Tibial nerve (tissue), 4 donors: ENCODE measurements at regions not wholly inside any gene's neighbourhood (a gene's known extent, or its start where the extent isn't known, plus 50 kb on each side); places are given as distances from the start of the nearest gene placed in this dataset.

Experiments used
- DNase-seq, 2 donors: peaks; one replicate each; pipeline ENCODE4 v3.0.0-alpha.2; 2019; ENCODE audit warnings: low spot score in 2 of 2
- H3K27ac ChIP-seq, 4 donors: fragments of 200-600 bp; sonication (generic) in 3 of 4; one replicate each; pipeline ENCODE4 v1.5.1; 2017 to 2019; ENCODE audit warnings: mild to moderate bottlenecking in 1 of 4
- H3K27me3 ChIP-seq, 2 donors: fragments of 200-600 bp; sonication (generic) in 1 of 2; one replicate each; pipeline versions ENCODE4 v1.5.1 to v1.6.0; 2017 to 2019
- H3K36me3 ChIP-seq, 3 donors: fragments of 200-600 bp; sonication (generic); one replicate each; pipeline ENCODE4 v1.5.1; 2018 to 2019
- H3K4me1 ChIP-seq, 4 donors: fragments of 200-600 bp; sonication (generic) in 3 of 4; one replicate each; pipeline ENCODE4 v1.5.1; 2017 to 2019
- H3K4me3 ChIP-seq, 4 donors: fragments of 200-600 bp; sonication (generic) in 3 of 4; one replicate each; pipeline ENCODE4 v1.5.1; 2017 to 2019; ENCODE audit warnings: mild to moderate bottlenecking in 1 of 4, moderate library complexity in 1 of 4
- H3K9me3 ChIP-seq, 4 donors: fragments of 200-600 bp; sonication (generic) in 3 of 4; one replicate each; pipeline ENCODE4 v1.5.1; 2017 to 2019
- CTCF ChIP-seq, 5 experiments: fragments of 200-600 bp in 3 of 5; fragments of 450-650 bp in 2 of 5; sonication (generic) in 3 of 5; IDR thresholded peaks; one replicate each; pipeline ENCODE4 v1.5.1; 2016 to 2019; ENCODE audit warnings: antibody characterized with exemption in 5 of 5, mild to moderate bottlenecking in 3 of 5, moderate library complexity in 2 of 5
- EP300 ChIP-seq, 2 donors: sonication (generic); formaldehyde crosslinking; IDR thresholded peaks; one replicate each; pipeline ENCODE4 v1.6.1; 2017; ENCODE audit warnings: antibody characterized with exemption in 2 of 2, mild to moderate bottlenecking in 1 of 2
- POLR2A ChIP-seq, 2 donors: fragments of 450-650 bp; IDR thresholded peaks; one replicate each; pipeline ENCODE4 v1.6.1; 2017; ENCODE audit warnings: antibody characterized with exemption in 2 of 2, mild to moderate bottlenecking in 2 of 2, moderate library complexity in 2 of 2
- WGBS, 2 donors: methylation state at CpG; one replicate each; pipeline ENCODE4 v1.1.5; 2018; 5-methylcytosine and 5-hydroxymethylcytosine counted together

GRCh38 chr1:58317086-58317485 lies 229.4 kb downstream of the OMA1 start:
- DNase-seq, result no peak
- 94 to 97% methylated on average over 2 of the region's 2 CpGs for WGBS, 2 donors
- H3K4me3 ChIP-seq, result no peak overlapping the region

GRCh38 chr1:58316141-58316540 lies 230.4 kb downstream of the OMA1 start:
- TF ChIP-seq EP300 (IDR thresholded peaks at IDR 0.05), result no peak
- no peak for TF ChIP-seq CTCF (IDR thresholded peaks at IDR 0.05)
- no peak for TF ChIP-seq POLR2A (IDR thresholded peaks at IDR 0.05)
- H3K27ac ChIP-seq, result no peak overlapping the region
- no peaks in the 10 kb centered on the region for H3K4me1 ChIP-seq
- DNase-seq, result no peak
- peaks cover 0 to 6% (median 0%) of the 10 kb centered on the region in 3 donors for H3K36me3 ChIP-seq
- no peaks in the 10 kb centered on the region for H3K27me3 ChIP-seq
- no peak overlapping the region for H3K4me3 ChIP-seq
- H3K9me3 ChIP-seq, result peaks cover 0 to 5% (median 0%) of the 10 kb centered on the region in 4 donors

More at GRCh38 chr1:58317086-58317485, 229.4 kb downstream of the OMA1 start:
- H3K9me3 ChIP-seq, result peaks cover 0 to 14% (median 0%) of the 10 kb centered on the region in 4 donors
- no peaks in the 10 kb centered on the region for H3K27me3 ChIP-seq
- TF ChIP-seq EP300 (IDR thresholded peaks at IDR 0.05) (no peak), POLR2A (IDR thresholded peaks at IDR 0.05) (no peak), CTCF (IDR thresholded peaks at IDR 0.05) (no peak)
- peaks cover 0 to 13% (median 0%) of the 10 kb centered on the region in 3 donors for H3K36me3 ChIP-seq
- H3K4me1 ChIP-seq, result no peaks in the 10 kb centered on the region
- H3K27ac ChIP-seq, result no peak overlapping the region

- no peak overlapping the region for H3K27ac ChIP-seq
- no peaks in the 10 kb centered on the region for H3K36me3 ChIP-seq
- H3K4me3 ChIP-seq, result no peak overlapping the region
- H3K27me3 ChIP-seq, result no peaks in the 10 kb centered on the region
- H3K9me3 ChIP-seq, result no peaks in the 10 kb centered on the region
- TF ChIP-seq EP300 (IDR thresholded peaks at IDR 0.05), result no peak
- TF ChIP-seq POLR2A (IDR thresholded peaks at IDR 0.05), result no peak
- TF ChIP-seq CTCF (IDR thresholded peaks at IDR 0.05), result no peak
- H3K4me1 ChIP-seq, result no peaks in the 10 kb centered on the region
- no peak for DNase-seq
Observed at GRCh38 chr1:58312971-58313563, 233.5 kb downstream of the OMA1 start.

- DNase-seq, result no peak
- Histone ChIP-seq H3K4me3 (no peak overlapping the region), H3K36me3 (no peaks in the 10 kb centered on the region), H3K27ac (no peak overlapping the region), H3K9me3 (no peaks in the 10 kb centered on the region), H3K27me3 (no peaks in the 10 kb centered on the region), H3K4me1 (no peaks in the 10 kb centered on the region)
- 75 to 86% methylated on average over 4 of the region's 4 CpGs for WGBS, 2 donors
- TF ChIP-seq EP300 (IDR thresholded peaks at IDR 0.05), result no peak
- no peak for TF ChIP-seq POLR2A (IDR thresholded peaks at IDR 0.05)
- no peak for TF ChIP-seq CTCF (IDR thresholded peaks at IDR 0.05)
Observed at GRCh38 chr1:58312461-58312860, 234.1 kb downstream of the OMA1 start.

- Histone ChIP-seq H3K36me3 (no peaks in the 10 kb centered on the region), H3K27me3 (no peaks in the 10 kb centered on the region), H3K4me3 (no peak overlapping the region), H3K9me3 (no peaks in the 10 kb centered on the region), H3K4me1 (no peaks in the 10 kb centered on the region), H3K27ac (no peak overlapping the region)
- no peak for TF ChIP-seq EP300 (IDR thresholded peaks at IDR 0.05)
- no peak for TF ChIP-seq POLR2A (IDR thresholded peaks at IDR 0.05)
- no peak for TF ChIP-seq CTCF (IDR thresholded peaks at IDR 0.05)
- DNase-seq, result no peak
- 89 to 96% methylated on average over 1 of the region's 1 CpG for WGBS, 2 donors
Observed at GRCh38 chr1:58310881-58311280, 235.6 kb downstream of the OMA1 start.
